ENCODE measurements at regions not wholly inside any gene's neighbourhood (a gene's known extent, or its start where the extent isn't known, plus 50 kb on each side); places are given as distances from the start of the nearest gene placed in this dataset.
"Not testable (repeated sequence)": the region's sequence is repeated elsewhere in the genome, so short reads cannot be mapped to it uniquely, and the experiment has no call there.

DNA sequence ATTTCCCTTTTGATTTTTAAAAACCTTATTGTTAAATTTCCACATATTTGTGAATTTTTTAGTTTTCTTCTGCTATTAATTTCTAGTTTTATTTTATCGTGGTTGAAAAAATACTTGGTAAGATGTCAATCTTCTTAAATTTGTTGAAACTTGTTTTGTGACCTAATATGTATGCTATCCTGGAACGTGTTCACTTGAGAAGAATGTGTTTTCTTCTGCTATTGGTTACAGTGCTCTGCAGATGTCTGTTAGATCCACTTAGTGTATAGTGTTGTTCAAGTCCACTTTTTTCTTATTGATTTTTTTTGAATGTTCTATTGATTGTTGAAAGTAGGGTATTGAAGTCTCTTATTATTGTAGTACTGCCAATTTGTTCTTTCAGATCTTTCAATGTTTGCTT, 116.5 kb upstream of the NETO1 start:
- H3K4me3 ChIP-seq (ENCODE audit: low read length): no peak overlapping the region
- no peaks in the 10 kb centered on the region for H3K79me2 ChIP-seq (ENCODE audit: low read length)
- no peaks in the 10 kb centered on the region for H3K4me1 ChIP-seq (ENCODE audit: low read length)
- no peak overlapping the region for H3K4me2 ChIP-seq (ENCODE audit: low read length)
- H4K20me1 ChIP-seq (ENCODE audit: insufficient read depth, low read length): no peaks in the 10 kb centered on the region
- TF ChIP-seq, protein P1, sequence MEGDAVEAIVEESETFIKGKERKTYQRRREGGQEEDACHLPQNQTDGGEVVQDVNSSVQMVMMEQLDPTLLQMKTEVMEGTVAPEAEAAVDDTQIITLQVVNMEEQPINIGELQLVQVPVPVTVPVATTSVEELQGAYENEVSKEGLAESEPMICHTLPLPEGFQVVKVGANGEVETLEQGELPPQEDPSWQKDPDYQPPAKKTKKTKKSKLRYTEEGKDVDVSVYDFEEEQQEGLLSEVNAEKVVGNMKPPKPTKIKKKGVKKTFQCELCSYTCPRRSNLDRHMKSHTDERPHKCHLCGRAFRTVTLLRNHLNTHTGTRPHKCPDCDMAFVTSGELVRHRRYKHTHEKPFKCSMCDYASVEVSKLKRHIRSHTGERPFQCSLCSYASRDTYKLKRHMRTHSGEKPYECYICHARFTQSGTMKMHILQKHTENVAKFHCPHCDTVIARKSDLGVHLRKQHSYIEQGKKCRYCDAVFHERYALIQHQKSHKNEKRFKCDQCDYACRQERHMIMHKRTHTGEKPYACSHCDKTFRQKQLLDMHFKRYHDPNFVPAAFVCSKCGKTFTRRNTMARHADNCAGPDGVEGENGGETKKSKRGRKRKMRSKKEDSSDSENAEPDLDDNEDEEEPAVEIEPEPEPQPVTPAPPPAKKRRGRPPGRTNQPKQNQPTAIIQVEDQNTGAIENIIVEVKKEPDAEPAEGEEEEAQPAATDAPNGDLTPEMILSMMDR (IDR thresholded peaks at IDR 0.05; ENCODE audit: low read depth, low read length): no peak
- TF ChIP-seq EZH2phosphoT487 (IDR thresholded peaks at IDR 0.05; ENCODE audit: low read depth): no peak
- H3K27me3 ChIP-seq (ENCODE audit: low read depth, low read length): no peaks in the 10 kb centered on the region
- H2AFZ ChIP-seq (ENCODE audit: low read depth, low read length): no peak overlapping the region
- peaks cover 5% of the 10 kb centered on the region; the same call in 1 of the 2 replicates for H3K9me3 ChIP-seq (ENCODE audit: insufficient read depth, low read length)
- H3K36me3 ChIP-seq (replicated peaks; ENCODE audit: low read depth, low read length): no peaks in the 10 kb centered on the region
- H3K9ac ChIP-seq (ENCODE audit: low read length): no peak overlapping the region
- no peak overlapping the region for H3K27ac ChIP-seq (ENCODE audit: low read length)

DNA sequence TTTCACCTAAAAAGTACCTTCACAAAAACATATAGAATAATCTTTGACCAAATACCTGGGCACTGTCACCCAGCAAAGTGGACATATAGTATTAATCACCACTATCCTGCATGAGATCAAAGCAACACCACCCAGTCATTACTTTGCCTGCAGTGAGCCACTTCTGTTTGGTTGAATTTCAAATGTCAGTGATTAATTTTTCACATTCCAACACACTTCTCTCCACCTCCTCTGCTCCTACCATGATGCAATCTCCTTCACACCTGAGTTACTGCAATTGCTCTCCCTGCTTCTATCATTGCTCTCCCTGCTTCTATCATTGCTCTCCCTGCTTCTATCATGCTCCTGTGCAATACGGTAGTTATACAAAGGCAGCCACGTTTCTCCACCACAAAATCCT, 106.1 kb upstream of the NETO1 start:
- Histone ChIP-seq H3K4me2 (ENCODE audit: low read length) (no peak overlapping the region), H3K9me3 (ENCODE audit: insufficient read depth, low read length) (no peaks in the 10 kb centered on the region), H2AFZ (ENCODE audit: low read depth, low read length) (no peak overlapping the region), H3K79me2 (ENCODE audit: low read length) (no peaks in the 10 kb centered on the region), H3K4me3 (ENCODE audit: low read length) (no peak overlapping the region), H4K20me1 (ENCODE audit: insufficient read depth, low read length) (no peaks in the 10 kb centered on the region), H3K27ac (ENCODE audit: low read length) (no peak overlapping the region), H3K4me1 (ENCODE audit: low read length) (no peaks in the 10 kb centered on the region), H3K9ac (ENCODE audit: low read length) (no peak overlapping the region), H3K36me3 (replicated peaks; ENCODE audit: low read depth, low read length) (no peaks in the 10 kb centered on the region), H3K27me3 (ENCODE audit: low read depth, low read length) (no peaks in the 10 kb centered on the region)
- no peak for TF ChIP-seq EZH2phosphoT487 (IDR thresholded peaks at IDR 0.05; ENCODE audit: low read depth)
- TF ChIP-seq, protein P1 (IDR thresholded peaks at IDR 0.05; ENCODE audit: low read depth, low read length): no peak

DNA sequence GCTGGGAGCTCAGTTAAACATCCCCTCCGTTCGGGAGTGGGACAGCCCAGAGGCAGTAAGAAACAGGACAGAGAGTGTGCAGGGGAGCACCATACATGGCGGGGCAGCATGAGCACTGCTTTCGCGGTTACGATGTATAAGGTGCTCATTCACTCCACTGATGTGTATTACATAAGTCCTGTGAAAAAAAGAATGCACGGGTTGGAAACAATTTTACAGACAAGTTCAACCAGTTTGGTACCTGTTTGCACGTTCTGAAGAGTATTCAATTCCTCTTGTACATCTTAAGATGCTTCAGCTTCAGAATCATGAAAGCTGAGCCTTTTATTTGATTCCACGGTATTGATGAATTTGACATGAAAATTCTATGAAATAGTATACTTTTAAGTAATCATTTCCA, 97.8 kb upstream of the NETO1 start:
- Histone ChIP-seq H3K4me3 (ENCODE audit: low read length) (no peak overlapping the region), H3K27me3 (ENCODE audit: low read depth, low read length) (no peaks in the 10 kb centered on the region), H3K36me3 (replicated peaks; ENCODE audit: low read depth, low read length) (no peaks in the 10 kb centered on the region), H3K9ac (ENCODE audit: low read length) (no peak overlapping the region), H3K4me2 (ENCODE audit: low read length) (no peak overlapping the region), H3K27ac (ENCODE audit: low read length) (no peak overlapping the region), H3K4me1 (ENCODE audit: low read length) (no peaks in the 10 kb centered on the region), H3K79me2 (ENCODE audit: low read length) (no peaks in the 10 kb centered on the region), H3K9me3 (ENCODE audit: insufficient read depth, low read length) (no peaks in the 10 kb centered on the region), H2AFZ (ENCODE audit: low read depth, low read length) (no peak overlapping the region), H4K20me1 (ENCODE audit: insufficient read depth, low read length) (no peaks in the 10 kb centered on the region)
- TF ChIP-seq EZH2phosphoT487 (IDR thresholded peaks at IDR 0.05; ENCODE audit: low read depth): no peak
- TF ChIP-seq, protein P1 (IDR thresholded peaks at IDR 0.05; ENCODE audit: low read depth, low read length): no peak

DNA sequence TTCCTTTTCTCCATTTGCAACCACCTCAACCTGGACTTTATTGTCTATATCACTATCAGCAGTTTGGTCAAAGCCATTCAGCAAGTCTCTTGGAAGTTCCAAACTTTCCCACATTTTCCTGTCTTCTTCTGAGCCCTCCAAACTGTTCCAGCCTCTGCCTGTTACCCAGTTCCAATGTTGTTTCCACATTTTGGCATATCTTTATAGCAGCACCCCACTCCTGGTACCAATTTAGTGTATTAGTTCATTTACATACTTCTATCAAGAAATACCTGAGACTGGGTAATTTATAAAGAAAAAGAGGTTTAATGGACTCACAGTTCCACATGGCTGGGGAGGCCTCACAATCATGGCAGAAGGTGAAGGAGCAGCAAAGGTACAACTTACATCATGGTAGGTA, 90.4 kb upstream of the NETO1 start:
- not testable (repeated sequence) for H3K27me3 ChIP-seq (ENCODE audit: low read depth, low read length); H3K4me3 ChIP-seq (ENCODE audit: low read length); H2AFZ ChIP-seq (ENCODE audit: low read depth, low read length); H4K20me1 ChIP-seq (ENCODE audit: insufficient read depth, low read length); H3K27ac ChIP-seq (ENCODE audit: low read length); H3K9me3 ChIP-seq (ENCODE audit: insufficient read depth, low read length); H3K4me1 ChIP-seq (ENCODE audit: low read length); H3K4me2 ChIP-seq (ENCODE audit: low read length); H3K79me2 ChIP-seq (ENCODE audit: low read length); H3K36me3 ChIP-seq (replicated peaks; ENCODE audit: low read depth, low read length); H3K9ac ChIP-seq (ENCODE audit: low read length)

DNA sequence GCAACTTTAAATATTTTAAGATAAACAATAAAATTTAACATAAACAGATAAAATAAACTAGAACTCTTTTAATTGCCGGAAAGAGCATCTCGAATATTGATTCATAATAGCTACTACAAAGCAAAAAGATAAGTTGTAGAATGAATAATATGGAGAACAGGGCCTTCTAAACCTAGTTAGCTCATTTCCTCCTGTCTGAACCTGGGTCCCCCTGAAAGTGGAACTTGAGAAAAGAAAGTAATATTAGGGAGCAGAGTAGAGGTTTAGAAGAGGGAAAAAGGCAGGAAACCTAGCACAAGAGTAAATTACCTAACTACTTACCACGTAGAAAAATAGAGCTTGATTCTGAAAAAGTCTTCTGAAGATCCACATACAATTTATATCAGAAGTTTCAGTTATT, 80.7 kb upstream of the NETO1 start:
- Histone ChIP-seq H3K27me3 (ENCODE audit: low read depth, low read length) (no peaks in the 10 kb centered on the region), H3K9ac (ENCODE audit: low read length) (no peak overlapping the region), H3K4me3 (ENCODE audit: low read length) (no peak overlapping the region), H3K27ac (ENCODE audit: low read length) (no peak overlapping the region), H3K4me1 (ENCODE audit: low read length) (peaks cover 14% of the 10 kb centered on the region), H4K20me1 (ENCODE audit: insufficient read depth, low read length) (no peaks in the 10 kb centered on the region), H3K4me2 (ENCODE audit: low read length) (no peak overlapping the region), H3K36me3 (replicated peaks; ENCODE audit: low read depth, low read length) (no peaks in the 10 kb centered on the region), H3K9me3 (ENCODE audit: insufficient read depth, low read length) (peaks cover 3% of the 10 kb centered on the region; the same call in 1 of the 2 replicates), H2AFZ (ENCODE audit: low read depth, low read length) (no peak overlapping the region), H3K79me2 (ENCODE audit: low read length) (no peaks in the 10 kb centered on the region)
- no peak for TF ChIP-seq EZH2phosphoT487 (IDR thresholded peaks at IDR 0.05; ENCODE audit: low read depth)
- TF ChIP-seq, protein P1 (IDR thresholded peaks at IDR 0.05; ENCODE audit: low read depth, low read length): no peak

Data from OCI-LY3 (cell line).